GM19238 (cell line): ENCODE measurements at regions not wholly inside any gene's neighbourhood (a gene's known extent, or its start where the extent isn't known, plus 50 kb on each side); places are given as distances from the start of the nearest gene placed in this dataset.
"Not testable (repeated sequence)": the region's sequence is repeated elsewhere in the genome, so short reads cannot be mapped to it uniquely, and the experiment has no call there.

Experiments
- DNase-seq: peaks from one replicate; pipeline ENCODE4 v3.0.0; 2011; ENCODE audit warnings: low spot score; ENCODE audit not compliant: insufficient read length

- DNase-seq = no peak
Observed at GRCh38 chr21:23686737-23687523, 1920.4 kb downstream of the MRPL39 start.

DNA sequence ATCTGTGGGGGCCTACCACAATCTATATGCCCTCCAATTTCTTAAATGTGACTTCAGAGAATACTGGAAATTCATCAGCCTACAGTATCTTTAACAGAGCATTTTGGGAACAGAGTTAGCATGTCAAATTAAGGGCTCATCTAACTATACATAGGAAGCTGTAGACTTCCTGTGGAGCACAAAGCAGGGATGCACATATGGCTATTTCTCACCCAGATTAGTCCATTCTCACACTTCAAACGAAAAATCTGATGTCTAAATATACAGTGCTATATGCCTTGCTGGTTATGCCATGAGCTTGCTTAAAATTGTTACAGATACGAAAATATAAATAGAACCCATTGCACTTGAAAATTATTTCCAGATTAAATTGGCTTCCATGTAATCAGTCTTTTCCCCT is 1922.8 kb downstream of the MRPL39 start:
- no peak for DNase-seq

DNA sequence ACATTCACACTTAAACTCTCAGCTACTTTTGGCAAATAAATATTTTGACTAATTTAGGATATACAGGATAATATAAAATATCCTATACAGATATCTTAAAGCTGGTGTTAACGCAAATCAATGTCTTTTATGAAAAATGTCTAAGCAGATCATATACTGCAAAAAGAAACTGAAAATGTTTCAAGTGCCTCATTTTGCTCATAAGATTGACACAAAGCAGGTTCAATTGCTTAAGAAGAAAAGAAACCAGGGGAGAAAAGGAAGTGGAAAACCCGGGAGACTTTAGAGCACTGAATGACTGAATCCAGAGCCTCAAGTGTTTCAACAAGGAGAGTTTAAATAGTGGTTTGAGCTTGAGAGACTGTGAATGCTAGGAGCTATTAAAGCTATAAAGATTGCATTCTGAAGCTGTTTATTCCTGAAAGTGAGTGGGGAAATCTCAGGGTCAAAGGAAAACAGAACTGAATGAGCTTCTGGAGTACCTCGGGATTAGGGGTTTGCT is 1943.0 kb downstream of the MRPL39 start:
- DNase-seq = no peak

DNA sequence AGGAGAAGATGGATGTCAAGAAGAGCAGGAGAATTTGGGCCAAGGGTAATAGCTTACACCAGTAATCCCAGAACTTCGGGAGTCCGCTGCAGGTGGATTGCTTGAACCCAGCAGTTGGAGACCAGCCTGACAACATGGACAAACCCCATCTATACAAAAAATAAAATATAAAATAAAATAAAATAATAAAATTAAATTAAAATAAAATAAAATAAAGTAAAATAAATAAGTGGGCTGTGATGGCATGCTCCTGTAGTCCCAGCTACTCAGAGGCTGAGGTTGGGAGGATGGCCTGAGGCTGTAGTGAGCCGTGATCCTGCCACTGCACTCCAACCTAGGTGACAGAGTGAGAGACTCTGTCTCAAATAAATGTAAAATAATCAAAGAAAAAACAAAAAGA is 1946.7 kb downstream of the MRPL39 start:
- DNase-seq = no peak

- DNase-seq = no peak
Observed at GRCh38 chr21:23644768-23645167, 1962.5 kb downstream of the MRPL39 start.

GRCh38 chr21:23639721-23640120 is 1967.6 kb downstream of the MRPL39 start:
- DNase-seq = no peak

DNA sequence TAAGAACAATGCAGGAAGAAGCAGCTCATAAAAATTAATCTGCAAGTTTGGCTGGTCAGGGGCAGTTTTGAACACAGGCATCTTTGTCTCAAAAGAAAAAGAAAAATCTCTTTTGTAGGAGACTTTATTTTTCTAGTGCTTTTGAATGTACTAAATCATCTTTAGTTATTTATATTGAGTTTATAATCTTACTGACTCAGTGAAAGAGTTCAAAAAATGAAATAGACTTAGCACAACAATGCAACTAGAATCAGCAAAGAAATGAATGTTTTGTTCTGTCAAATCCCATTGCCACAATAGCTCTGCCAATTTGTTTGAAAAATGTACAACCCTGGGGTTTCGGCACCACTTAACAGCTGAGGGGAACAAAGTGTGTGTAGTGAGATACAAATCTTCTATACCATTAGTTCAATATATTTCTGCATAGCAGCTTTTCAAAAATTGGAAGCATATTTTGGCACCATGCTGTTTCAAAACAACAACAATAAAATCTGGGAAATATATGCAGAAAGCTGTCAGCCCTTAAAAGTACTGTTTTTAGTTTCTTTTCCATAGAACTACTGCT is 1969.1 kb downstream of the MRPL39 start:
- no peak for DNase-seq

DNA sequence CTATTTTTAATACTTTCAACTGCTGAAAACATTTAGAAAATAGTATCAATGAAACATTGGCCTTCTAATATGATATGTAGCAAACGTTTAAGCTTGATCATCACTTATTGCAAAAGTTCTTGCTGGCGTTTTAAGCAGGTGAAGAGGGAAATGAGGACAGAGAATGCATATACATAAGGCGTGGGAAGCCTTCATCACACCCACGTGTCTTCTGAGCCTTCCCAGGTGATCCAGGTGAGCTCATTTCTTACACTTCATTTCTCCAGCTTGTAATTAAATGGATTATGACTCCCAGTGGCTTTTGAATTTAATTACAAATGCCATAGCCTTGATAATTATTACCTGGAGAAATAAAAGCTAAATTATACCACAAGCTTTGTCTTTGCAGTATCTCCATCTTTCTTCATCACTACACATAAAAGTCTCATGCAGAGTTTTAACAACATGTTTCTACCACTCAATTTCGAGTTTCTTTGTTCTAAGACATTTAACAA is 1973.8 kb downstream of the MRPL39 start:
- DNase-seq = no peak

- no peak for DNase-seq
Observed at GRCh38 chr21:23624281-23624680, 1983.0 kb downstream of the MRPL39 start.

DNA sequence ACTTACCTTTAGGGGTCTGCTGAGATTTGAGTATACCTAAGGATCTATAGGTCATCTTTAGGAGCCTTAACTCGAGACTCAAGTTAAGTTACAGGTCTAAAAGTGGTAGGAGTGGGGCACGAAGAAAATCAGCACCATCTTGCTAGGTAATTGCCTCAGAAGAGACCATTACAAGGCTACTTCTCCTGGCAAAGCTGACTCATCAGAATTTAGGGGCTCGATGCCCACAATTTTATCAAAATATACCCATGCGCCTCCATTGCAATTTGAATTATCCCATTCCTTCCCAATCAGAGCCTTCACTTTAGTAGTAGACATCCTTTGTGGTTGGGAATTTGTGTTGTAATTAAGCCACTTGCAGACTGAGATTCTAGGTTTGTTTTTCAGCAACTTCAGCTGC is 1994.3 kb downstream of the MRPL39 start:
- DNase-seq = no peak

- DNase-seq = no peak
Observed at GRCh38 chr21:23612210-23612609, 1995.1 kb downstream of the MRPL39 start.

DNA sequence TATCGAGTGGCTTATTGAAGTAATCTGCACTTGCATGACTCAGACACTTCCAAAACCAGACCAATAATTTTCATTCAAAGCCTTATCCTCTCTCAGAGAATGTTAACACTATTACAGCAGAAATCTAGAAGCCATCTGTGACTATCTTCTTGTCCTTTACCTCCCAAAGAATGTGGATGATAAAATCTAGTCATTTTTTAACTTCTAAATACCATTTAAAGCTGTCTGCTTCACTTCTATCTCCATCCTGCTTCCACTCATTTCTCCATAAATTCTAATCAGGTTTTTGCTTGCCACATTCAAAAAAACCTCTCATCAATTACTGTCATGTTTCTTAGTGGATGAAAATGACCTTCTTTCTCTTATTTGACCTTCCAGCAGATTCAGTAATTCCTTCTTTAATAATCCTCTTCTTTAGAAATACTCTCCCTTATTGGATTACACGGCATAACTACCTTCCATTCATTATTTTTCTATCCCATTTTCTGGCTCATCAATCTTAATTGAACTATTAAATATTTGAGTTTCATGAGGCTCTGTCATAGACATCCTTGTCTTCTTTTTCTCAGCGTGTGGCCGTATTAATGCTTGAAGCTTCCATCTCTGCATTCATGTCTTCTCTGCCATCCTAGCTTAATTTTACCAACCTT is 1999.4 kb downstream of the MRPL39 start:
- no peak for DNase-seq

GRCh38 chr21:23601549-23601948 is 2005.7 kb downstream of the MRPL39 start:
- DNase-seq = no peak

- no peak for DNase-seq
Observed at GRCh38 chr21:23593582-23593981, 2013.7 kb downstream of the MRPL39 start.

- DNase-seq = no peak
Observed at GRCh38 chr21:23585419-23585818, 2021.9 kb downstream of the MRPL39 start.

GRCh38 chr21:23579573-23579972 is 2027.7 kb downstream of the MRPL39 start:
- DNase-seq = no peak

GRCh38 chr21:23578027-23578426 is 2029.3 kb downstream of the MRPL39 start:
- no peak for DNase-seq

DNA sequence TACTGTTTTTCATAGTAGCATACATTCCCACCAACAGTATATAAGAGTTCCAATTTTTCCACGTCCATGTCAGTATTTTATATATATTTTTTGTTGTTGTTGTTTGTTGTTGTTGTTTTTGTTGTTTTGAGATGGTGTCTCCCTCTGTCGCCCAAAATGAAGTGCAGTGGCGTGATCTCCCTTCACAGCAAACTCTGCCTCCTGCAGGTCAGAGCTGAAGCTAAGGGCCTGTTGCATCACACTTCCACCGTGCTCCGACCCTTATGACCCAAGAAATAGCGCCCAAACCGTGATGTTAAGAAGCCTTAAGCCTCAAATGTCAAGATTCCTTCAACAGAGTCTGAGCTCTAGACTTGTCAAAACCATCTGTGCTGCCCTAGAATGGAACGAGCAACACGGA is 2032.3 kb downstream of the MRPL39 start:
- no peak for DNase-seq

GRCh38 chr21:23548924-23549323 is 2058.4 kb downstream of the MRPL39 start:
- DNase-seq = not testable (repeated sequence)

GRCh38 chr21:23543333-23543732 is 2063.9 kb downstream of the MRPL39 start:
- no peak for DNase-seq

DNA sequence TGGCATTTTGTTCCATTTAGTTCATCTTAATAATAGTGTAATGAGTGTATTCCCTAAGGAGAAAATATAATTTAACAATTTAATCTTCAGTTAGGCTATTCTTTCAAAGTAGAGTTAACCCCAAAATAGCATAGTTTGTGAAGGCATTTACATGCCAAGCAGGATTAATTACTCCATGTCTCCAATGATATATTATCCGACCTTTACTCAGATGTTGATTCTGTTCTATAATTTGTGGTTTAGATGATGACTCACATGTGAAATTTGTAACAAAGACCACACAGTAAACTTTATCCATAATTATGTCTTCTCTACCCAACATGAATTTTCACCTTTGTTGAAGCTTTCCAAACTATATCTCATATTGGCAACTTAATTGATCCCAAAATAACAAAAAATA is 2065.2 kb downstream of the MRPL39 start:
- DNase-seq = no peak

- no peak for DNase-seq
Observed at GRCh38 chr21:23541571-23541970, 2065.7 kb downstream of the MRPL39 start.
